HCEC 1CT (cell line): ENCODE measurements at regions not wholly inside any gene's neighbourhood (a gene's known extent, or its start where the extent isn't known, plus 50 kb on each side); places are given as distances from the start of the nearest gene placed in this dataset.
"Not testable (repeated sequence)": the region's sequence is repeated elsewhere in the genome, so short reads cannot be mapped to it uniquely, and the experiment has no call there.

ENCODE experiments used
- DNase-seq: peaks from one replicate; pipeline ENCODE4 v3.0.0-alpha.2; 2017

DNA sequence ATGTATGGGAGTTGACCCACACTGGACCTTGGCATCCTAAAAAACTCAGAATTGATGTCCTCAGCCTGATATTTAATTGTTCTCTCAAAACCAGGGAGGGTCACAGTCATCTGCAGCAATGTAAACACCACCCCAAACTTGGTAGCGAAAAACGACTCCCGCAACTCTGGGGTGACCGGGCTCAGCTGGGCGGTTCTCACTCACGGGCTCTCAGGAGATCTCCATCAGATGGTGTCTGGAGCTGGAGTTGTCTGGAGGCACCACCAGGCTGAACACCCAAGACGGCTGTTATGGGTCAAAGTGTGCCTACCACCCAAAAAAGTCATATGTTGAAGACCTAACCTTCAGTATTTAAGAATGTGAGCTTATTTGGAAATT lies 50.9 kb upstream of the NXT1 start:
- DNase-seq: no peak

DNA sequence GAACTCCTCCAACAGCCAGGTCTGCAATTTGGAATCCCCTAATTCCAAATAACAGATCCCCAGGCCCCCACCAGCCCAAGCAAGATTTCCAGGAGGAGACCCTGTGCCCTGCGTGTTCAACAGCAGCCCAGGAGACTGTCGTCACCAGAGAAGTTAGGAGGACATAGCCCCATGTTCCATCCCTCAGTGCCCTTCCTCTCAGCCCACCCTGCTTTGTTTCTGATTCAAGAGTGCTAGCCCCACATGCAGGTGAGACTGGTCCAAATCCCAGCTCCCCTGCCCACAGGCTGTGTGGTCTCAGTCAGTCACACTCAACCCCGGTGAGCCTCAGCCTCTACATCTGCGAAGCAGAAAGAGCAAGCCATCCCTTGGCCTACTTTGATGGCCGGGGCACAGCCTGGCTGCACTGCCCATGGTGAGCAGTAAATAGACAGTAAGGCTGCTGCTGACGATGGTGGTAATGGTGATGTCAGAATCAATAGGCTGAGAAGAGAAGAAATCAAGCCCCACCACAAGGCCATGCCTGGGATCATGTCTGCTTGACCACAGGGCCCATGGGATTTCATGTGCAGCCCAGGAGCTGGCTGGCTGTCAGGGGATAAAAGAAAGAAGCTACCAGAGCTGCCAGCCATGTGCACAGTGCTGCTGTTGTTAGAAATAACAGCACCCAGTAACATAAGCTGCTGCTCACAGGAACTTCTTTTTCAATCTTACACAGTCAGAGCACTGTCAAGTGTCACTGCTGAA lies 51.5 kb upstream of the NXT1 start:
- no peak for DNase-seq

DNA sequence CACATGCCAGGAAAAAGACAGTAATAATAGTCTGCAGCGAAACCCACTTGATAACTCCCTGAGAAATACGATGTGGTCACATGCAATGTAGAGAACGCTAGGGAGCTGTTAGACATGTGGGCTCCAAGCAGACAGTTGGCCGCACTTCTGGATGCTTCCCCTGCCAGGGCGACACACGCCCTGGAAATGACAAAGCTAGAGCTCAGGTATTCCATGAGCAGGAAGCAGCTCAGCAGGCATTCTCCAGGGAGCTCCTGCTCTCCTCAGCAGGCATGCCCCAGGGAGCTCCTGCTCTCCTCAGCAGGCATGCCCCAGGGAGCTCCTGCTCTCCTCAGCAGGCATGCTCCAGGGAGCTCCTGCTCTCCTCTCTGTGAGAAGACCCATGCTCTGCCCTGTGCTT lies 52.4 kb upstream of the NXT1 start:
- no peak for DNase-seq

DNA sequence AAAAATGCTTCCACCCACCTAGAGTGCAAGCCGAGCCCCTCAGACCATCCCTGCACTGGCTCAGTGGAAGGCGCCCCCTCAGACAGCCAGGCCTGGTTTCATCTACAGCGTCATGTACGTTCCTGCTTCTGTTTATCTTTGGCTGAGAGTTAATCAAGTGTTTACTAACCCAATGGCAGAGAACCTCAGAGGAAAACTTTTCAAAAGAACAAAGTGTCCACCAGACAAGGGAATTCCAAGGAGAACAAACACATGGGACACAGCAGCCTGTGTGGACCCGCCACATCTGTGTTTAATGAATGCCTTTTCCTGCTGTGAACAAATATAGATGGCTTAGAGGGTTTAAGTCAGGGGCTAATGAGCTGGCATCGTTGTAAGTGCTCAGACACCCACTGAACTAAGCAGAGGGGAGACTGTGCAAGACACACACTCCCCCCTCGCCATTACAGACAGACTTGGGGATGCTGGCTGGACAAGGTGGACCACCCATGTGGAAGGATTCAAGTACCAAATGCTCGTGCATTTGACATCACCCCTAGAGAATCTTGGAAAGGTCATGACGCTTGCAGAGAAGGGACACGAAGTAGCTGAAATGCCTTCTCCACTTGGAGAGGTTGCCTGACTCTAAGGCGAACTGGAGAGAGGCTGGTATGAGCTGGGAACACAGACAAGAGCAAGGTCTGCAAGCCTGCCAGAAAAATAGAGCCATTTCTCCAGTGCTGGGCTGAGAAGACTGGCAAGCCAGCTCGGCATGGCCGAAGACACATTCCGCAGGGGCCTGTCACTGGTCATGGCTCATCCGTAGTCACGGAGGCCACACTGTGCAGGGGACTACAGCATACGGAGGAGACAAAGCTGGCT lies 53.5 kb upstream of the NXT1 start:
- DNase-seq: no peak

DNA sequence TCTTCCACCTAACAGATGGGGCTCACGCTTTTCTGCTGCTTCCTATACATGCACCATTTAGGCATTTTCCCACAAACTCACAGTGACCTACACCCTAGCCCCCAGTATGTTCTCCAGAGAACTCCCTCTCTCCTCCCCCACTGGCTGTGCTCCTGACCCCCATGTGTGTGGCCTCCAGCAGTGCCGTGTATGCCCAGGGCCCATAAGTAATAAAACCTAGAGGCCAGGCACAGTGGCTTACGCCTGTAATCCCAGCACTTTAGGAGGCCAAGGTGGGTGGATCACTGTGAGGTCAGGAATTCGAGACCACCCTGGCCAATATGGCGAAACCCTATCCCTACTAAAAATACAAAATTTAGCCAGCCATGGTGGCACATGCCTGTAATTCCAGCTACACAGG lies 54.7 kb upstream of the NXT1 start:
- no peak for DNase-seq

DNA sequence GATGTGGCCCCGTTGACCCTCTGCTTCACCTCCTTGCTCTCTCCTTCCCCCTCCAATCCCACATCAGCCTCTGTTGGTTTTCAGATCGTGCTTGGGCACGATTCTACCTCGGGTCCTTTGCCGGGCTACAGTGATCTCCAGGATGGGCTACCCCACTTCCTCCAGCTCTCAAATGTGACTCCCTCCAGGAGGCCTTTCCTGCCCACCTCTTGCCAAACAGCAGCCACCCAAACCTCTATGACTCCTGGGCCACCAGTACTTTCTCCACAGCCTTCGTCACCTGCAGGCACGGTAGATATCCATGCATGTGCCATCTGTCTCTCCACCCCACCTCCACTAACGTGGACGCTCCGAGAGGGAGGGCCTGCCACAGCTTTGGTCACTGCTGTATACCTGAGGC lies 55.9 kb upstream of the NXT1 start:
- no peak for DNase-seq

DNA sequence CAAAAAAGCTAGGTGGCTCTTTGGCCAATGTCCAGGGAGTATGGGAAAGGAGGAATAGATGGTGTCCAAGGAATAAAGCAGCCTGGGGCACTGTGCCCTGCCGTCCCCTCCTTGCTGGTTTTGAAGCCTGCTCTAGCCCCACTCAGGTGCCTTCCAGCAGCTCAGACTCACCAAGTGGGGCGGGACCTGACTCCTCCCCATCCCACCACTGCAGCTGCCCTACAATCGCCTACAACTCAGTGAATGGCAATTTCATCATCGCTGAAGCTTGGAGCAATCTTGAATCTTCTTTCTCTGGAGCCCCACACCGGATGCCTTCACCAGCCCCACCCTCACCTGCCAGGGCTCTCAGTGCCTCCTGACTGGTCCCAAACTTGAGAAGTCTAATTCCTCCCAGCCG lies 56.4 kb upstream of the NXT1 start:
- DNase-seq: no peak

DNA sequence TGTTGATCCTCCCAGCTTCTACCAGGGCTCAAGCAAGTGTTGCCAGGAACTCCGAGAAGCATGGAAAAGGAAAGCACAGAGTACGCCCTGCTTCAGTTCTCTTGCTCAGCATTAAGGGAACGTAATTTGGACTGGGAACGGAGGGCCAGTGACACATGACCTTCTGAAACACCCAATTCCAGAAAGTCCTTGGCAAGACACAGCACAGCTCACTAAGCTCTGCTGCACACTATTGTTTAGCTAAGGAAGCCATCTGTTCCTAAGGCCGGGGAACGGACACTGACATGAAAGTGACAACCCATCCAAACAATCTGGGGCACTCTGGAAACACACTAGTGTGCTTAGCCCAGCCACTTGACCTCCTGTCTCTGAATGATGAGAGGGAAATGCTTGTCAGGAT lies 56.9 kb upstream of the NXT1 start:
- DNase-seq: no peak

DNA sequence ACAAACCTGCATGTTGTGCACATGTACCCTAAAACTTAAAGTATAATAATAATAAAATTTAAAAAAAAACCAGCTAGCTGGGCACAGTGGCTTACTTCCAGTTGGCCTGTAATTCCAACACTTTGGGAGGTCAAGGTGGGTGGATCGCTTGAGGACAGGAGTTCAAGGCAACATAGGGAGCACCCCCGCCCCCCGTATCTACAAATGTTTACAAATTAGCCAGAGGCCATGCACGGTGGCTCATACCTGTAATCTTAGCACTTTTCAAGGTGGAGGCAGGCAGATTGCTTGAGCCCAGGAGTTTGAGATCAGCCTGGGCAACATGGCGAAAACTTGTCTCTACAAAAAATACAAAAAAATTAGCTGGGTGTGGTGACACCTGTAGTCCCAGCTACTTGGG lies 58.3 kb upstream of the NXT1 start:
- DNase-seq: not testable (repeated sequence)

DNA sequence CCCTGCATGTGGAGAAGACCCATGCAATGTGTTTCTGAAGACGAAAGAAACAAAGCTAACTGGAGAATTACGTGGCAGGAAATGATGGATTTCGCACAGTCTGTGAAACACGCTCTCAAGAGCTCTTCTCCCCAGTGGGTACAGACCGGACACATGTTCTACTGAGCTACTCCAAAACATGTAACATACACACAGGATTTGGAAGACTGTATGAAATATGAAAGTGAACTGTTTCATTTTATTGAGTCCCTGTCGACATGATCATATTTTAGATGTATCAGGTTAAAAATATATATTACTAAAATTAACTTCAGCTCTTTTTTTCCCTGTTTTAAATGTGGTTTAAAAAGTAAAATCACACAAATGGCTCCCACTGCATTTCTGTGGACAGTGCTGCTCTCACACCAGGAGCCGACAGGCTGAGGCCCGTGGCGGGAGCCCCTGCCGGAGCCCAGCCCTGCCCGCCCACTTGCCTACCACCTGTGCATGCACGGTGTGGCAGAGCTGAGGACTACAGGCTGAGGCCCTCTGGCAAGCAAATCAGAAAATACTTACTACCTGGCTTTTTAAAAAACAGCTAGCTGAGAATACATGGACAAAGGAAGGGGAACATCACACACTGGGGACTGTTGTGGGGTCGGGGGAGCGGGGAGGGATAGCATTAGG lies 58.9 kb upstream of the NXT1 start:
- DNase-seq: no peak

DNA sequence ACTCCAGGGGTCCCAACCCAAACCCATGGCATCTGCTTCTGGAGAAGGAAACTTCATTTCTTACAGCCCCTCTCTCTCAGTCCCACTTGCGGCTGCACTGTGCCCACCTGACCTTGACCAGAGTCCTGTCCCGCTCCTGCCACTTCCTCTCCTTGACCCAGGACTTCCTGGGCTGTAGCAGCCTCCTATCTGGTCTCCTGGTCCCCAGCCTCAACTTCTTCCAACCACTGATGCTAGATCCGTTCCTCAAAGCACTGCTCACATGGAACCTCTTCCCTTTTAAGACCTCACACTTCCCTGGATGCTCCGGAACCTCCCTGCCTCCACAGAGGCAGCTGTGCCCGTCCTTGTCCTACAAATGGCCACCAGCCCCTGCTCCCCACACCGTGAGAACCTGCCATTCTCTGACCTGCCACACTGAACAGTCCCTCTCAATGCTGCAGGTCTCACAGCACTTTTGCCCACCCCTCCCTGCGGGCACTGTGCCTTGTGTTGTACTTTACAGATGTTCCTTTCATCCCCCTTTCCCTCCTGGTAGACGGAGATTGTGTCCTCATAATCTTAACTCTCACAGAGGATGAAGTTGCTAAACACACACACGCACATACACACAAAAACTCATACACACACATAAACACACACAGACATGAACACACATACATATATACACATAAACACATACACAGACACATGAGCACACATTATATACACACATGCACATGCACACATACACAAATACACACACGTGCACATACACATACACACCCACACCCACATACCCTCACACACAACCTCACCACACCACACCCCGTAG lies 59.6 kb upstream of the NXT1 start:
- no peak for DNase-seq

DNA sequence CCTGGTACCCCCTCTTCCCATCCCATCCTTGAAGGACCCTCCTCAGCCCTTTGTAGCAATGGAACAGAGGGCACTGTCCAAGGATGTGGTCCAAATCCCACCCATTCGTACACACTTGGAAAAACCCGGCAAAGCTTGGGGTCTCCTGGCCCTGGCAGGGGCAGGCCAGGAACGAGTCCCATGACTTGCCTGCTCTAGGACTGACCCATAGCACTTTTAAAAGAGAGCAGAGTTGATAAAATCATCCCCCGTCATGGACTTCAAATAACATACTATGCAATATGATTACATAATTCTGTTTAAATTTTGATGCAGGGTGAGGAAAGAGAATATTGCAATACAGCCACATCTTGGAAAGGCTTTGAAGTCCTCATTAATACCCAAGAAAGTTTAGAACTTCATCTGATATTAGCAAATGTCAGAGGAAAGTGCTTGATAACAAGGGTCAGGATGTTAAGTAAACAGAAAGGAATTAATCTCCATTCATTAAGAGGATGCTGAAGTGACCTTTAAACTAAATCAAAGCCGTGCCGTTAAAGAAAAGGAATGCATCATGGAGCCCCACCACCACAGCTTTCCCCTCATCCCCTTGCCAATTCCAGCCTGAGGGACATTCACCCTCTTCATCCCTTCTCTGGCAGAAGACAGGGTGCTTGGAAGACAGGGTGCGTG lies 60.7 kb upstream of the NXT1 start:
- DNase-seq: no peak

DNA sequence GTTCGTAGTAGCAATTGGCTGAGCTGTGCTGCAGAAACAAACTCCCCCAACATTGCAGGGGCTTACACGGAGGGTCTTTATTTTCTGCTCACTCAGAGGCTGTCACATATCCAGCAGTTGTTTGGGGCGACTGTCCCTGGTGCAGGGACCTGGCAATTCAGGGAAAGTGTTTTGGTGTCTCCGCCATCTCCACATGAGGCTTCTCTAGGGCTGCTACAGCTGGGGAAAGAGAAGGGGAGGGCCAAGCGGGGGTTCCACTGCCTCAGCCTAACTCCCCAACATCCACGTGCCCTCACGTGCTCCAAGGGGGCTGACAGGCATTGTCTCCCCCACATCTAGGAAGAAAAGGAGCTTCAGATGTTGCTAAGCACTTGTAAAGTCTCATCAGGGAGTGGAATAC lies 61.3 kb upstream of the NXT1 start:
- DNase-seq: no peak

DNA sequence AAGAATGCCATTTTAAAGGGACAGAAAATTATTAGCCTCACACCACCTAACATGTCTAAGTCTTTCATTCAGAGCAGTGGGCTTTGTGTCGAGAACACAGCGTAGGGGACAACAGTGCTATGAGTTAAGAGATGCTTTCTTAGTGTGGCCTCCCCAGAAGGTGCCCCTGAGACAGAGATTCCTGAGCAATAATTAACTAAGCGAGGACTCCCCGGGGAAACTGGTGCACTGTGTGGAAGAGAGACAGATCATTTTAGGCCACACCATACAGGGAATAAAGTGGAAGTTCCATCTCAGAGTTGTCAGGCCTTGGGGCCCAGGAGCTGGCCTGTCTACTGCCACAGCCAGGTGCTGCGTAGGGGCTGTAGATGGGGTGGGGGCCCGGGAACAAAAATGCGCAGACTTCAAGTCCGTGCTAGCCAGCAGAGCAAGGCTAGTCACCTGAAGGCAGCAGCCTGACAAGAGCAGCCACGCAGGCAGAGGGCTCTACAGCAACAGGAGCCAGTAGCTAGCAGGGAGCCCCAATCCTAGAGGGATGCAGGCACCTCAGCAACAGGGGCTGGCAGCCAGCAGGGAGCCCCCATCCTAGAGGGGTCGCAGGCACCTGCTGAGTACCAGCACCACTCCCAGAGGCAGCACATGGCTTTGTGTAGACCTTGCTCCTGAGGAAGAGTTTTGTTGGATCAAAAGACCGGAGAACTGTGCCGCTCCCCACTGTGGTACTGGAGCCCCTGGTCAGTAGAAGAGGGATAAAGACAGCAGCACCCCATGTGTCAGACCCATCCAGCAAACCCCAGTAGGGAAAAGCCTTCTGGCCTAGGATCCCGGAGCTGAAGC lies 63.0 kb upstream of the NXT1 start:
- DNase-seq: no peak

DNA sequence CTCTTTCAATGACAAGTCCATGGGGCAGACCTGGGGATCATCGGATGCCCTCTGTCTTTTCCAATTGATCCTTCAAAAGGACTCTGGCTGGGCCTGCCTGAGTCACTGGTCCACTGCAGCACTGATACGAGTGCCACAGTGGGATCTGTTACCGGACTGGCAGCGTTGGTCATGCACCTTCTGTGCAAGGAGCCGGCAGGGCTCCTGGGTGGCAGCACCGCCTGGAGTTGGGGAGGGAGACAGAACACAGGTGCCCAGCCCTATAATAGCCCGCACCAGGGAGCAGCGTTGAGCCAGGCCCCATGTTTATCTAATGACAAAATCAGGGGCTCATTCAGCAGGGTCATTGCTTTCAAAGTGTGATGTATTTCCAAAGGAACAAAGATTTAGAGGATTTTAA lies 64.2 kb upstream of the NXT1 start:
- no peak for DNase-seq

DNA sequence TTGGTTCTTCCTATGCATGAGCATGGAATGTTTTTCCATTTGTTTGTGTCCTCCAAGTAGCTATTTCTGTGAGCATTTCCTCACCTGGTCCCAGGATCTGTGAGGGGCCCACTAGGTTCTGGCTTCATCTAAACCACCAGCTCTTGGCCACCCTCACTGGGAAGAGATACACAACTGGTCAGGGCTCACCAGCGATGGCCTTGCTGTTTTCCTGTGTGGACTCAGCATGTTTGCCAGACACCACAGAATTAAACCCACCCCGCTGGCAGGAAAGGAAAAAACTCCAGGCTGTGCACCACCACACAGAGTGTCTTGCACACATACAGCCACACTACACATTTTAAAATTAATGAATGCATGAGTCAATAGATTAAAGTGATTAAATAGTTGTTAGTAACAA lies 65.1 kb upstream of the NXT1 start:
- DNase-seq: no peak

DNA sequence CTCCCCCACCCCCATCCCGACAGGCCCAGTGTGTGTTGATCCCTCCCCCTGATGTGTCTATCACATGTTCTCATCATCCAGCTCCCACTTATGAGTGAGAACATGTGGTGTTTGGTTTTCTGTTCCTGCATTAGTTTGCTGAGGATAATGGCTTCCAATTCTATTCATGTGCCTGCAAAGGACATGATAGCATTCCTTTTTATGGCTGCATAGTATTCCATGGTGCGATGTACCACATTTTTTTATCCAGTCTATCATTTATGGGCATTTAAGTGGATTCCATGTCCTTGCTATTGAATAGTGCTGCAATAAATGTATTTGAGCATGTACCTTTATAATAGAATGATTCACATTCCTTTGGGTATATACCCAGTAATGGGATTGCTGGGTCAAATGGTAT lies 66.6 kb upstream of the NXT1 start:
- no peak for DNase-seq

DNA sequence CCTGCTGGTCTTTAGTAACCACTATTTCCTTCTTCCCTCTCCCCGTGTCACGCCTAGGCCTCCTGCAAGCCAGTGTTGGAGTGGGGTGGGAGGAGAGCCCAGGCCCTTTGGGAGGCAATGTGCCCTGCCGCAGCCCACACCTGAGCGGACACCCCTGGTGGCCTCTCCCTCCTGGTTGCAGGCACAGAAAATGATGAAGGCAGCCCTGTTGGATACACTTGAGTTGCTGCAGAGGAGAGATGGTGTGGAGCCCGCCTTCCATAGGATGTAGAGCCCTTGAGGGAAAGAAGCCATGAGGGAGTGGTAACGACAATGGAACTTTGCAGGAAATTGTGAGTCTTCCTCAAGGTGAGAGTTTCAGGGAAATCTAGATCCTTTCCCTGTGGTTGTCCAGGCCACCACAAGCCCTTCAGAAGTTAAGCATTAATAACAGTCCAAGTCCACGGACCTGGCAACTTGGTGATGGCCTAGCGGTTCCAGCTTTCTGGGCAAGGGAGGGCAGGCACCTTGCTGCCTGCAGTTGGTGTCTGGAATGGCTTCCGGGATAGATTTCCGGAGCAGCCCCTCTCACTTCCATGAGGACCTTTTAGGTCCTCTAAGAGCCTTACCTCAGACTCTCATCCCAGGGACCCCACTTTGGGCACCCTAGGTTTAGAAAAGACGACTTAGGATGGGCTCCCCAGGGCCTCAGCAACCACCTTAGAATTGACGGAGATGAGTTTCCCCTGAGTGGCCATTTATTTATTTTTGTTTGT lies 67.3 kb upstream of the NXT1 start:
- DNase-seq: no peak

DNA sequence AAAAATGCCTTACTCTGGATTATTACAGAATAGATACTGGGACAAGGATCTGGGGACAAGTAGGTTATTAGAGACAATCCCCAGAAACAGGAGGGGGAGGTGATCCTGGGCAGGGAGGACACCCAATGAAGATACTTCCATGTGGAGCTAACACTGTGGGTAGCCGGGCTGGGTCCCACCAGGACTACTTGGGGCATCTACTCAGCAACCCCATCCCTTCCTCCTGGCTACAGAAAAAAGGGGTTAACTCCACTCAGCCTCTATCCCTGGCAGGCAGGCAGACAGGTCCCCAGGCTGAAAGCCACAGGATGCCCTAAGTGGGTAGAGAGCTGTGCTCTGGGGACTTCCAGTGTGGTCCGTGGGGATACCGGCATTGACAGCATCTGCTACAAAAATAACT lies 68.0 kb upstream of the NXT1 start:
- no peak for DNase-seq

DNA sequence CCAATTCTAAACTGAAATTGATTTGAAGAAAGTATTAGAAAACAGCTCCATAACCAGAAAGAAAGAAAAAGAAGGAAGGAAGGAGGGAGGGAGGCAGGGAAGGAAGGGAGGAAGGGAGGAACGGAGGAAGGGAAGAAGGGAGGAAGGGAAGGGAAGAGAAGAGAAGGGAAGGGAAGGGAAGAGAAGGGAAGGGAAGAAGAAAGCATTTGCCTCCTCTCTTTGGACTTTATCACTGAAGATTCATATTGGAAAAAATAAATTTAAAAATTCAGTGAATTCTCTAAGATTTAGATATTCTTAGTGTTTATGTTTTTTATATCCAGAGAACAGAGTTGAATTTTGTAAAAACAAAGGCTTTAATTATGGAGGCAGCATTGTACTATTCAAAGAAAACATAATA lies 68.5 kb upstream of the NXT1 start:
- DNase-seq: no peak

DNA sequence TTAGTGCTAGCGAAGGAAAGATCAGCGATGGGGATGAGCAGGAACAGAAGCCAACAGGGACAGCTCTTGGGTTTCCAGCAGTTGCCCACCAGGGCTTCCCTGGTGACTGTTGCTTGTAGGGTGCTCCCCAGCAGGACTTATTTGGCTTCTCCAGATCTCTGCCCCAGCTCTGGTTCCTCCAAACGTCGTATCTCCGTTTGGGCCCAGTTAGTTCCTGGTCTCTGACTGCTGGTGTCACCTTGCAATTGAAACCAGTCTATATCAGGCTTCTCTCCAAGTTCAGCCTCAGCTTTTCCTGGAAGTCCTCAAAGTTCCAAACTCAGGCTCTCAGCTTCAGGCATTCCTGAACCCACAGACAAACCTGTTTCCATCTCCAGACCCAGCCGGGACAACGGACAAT lies 70.8 kb upstream of the NXT1 start:
- DNase-seq: no peak
